ENCODE measurements at regions not wholly inside any gene's neighbourhood (a gene's known extent, or its start where the extent isn't known, plus 50 kb on each side); places are given as distances from the start of the nearest gene placed in this dataset.

DNA sequence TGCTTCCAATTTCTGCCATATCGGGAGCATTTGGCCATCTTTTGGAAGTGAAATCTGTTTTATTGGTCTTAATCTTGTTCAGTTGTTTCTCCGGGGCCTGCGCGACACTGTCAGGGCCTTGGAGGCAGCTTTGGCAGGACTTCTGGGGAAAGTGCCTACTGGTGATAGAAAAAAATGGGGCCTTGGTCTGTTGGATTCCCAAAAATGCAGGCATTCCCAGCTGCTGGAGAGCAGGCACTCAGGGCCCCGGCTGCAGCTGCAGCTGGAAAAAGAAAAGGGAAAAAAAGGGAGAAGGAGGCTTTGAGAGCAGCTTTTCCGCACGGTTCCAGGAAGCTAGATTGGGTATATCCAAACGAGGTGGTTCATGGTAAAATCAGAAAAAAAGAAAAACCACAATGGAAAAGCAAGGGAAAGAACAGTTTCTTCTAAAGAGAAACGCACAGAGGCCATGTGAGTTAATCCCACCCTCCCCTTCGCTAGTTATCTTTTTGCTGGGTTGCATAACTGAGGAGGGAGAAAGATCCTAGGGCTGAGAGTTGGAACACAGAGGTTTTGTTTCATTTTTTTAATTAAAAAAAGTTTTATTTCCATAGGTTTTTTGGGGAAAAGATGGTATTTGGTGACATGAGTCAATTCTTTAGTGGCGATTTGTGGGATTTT is 134.7 kb upstream of the RFLNA start:
- TF ChIP-seq, protein P1, sequence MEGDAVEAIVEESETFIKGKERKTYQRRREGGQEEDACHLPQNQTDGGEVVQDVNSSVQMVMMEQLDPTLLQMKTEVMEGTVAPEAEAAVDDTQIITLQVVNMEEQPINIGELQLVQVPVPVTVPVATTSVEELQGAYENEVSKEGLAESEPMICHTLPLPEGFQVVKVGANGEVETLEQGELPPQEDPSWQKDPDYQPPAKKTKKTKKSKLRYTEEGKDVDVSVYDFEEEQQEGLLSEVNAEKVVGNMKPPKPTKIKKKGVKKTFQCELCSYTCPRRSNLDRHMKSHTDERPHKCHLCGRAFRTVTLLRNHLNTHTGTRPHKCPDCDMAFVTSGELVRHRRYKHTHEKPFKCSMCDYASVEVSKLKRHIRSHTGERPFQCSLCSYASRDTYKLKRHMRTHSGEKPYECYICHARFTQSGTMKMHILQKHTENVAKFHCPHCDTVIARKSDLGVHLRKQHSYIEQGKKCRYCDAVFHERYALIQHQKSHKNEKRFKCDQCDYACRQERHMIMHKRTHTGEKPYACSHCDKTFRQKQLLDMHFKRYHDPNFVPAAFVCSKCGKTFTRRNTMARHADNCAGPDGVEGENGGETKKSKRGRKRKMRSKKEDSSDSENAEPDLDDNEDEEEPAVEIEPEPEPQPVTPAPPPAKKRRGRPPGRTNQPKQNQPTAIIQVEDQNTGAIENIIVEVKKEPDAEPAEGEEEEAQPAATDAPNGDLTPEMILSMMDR (optimal IDR thresholded peaks at IDR 0.05 in 1 of 3, IDR thresholded peaks at IDR 0.05 in 1 of 3, conservative IDR thresholded peaks at IDR 0.05 in 1 of 3; ENCODE audit: extremely low read depth in 1 of 3, insufficient read depth in 2 of 3, low read length in 3 of 3): no peak
- no peak for TF ChIP-seq EZH2 (IDR thresholded peaks at IDR 0.05; ENCODE audit: low read length)

Data from keratinocyte (primary cell).